Thoracic aorta (tissue), 2 donors: ENCODE measurements at regions not wholly inside any gene's neighbourhood (a gene's known extent, or its start where the extent isn't known, plus 50 kb on each side); places are given as distances from the start of the nearest gene placed in this dataset.

Source experiments
- ATAC-seq: fragments of 150-250 bp; one replicate; pipeline ENCODE4 v1.8.0; 2017; ENCODE audit warnings: low read depth; ENCODE audit not compliant: insufficient number of reproducible peaks, low FRiP score
- DNase-seq: peaks from one replicate; pipeline ENCODE4 v3.0.0-alpha.2; 2020; ENCODE audit warnings: low spot score
- H3K27ac ChIP-seq, 2 donors: fragments of 200-600 bp; sonication (generic); 1 replicate in 1 of 2; 2 replicates in 1 of 2; pipeline ENCODE4 v1.5.1; 2016; ENCODE audit warnings: mild to moderate bottlenecking in 2 of 2, moderate library complexity in 2 of 2
- H3K27me3 ChIP-seq: fragments of 200-600 bp; sonication (generic); replicated peaks from 2 replicates; pipeline ENCODE4 v1.6.0; 2016; ENCODE audit warnings: mild to moderate bottlenecking; ENCODE audit not compliant: insufficient read depth
- H3K36me3 ChIP-seq: fragments of 200-600 bp; sonication (generic); one replicate; pipeline ENCODE4 v1.5.1; 2016
- H3K4me1 ChIP-seq, 2 donors: fragments of 200-600 bp; sonication (generic); 1 replicate in 1 of 2; 2 replicates in 1 of 2; pipeline versions ENCODE4 v1.5.1 to v1.6.0; 2016; ENCODE audit warnings: low read depth in 2 of 2, mild to moderate bottlenecking in 1 of 2; ENCODE audit not compliant: control insufficient read depth in 1 of 2
- H3K4me3 ChIP-seq: fragments of 200-600 bp; sonication (generic); 2 replicates; pipeline ENCODE4 v1.5.1; 2016; ENCODE audit warnings: mild to moderate bottlenecking
- H3K9me3 ChIP-seq: fragments of 200-600 bp; sonication (generic); 2 replicates; pipeline ENCODE4 v1.5.1; 2016
- TF ChIP-seq, protein P1 (sequence below): fragments of 200-600 bp; sonication (generic); IDR thresholded peaks from one replicate; pipeline ENCODE4 v1.5.1; 2019; ENCODE audit warnings: antibody characterized with exemption

- H3K27ac ChIP-seq = no peak overlapping the region
- DNase-seq = no peak
- no peak for ATAC-seq
- no peaks in the 10 kb centered on the region for H3K4me1 ChIP-seq
- no peak overlapping the region for H3K4me3 ChIP-seq
- H3K9me3 ChIP-seq = no peaks in the 10 kb centered on the region
- TF ChIP-seq, protein P1, sequence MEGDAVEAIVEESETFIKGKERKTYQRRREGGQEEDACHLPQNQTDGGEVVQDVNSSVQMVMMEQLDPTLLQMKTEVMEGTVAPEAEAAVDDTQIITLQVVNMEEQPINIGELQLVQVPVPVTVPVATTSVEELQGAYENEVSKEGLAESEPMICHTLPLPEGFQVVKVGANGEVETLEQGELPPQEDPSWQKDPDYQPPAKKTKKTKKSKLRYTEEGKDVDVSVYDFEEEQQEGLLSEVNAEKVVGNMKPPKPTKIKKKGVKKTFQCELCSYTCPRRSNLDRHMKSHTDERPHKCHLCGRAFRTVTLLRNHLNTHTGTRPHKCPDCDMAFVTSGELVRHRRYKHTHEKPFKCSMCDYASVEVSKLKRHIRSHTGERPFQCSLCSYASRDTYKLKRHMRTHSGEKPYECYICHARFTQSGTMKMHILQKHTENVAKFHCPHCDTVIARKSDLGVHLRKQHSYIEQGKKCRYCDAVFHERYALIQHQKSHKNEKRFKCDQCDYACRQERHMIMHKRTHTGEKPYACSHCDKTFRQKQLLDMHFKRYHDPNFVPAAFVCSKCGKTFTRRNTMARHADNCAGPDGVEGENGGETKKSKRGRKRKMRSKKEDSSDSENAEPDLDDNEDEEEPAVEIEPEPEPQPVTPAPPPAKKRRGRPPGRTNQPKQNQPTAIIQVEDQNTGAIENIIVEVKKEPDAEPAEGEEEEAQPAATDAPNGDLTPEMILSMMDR = no peak
- no peaks in the 10 kb centered on the region for H3K27me3 ChIP-seq
- H3K36me3 ChIP-seq = no peaks in the 10 kb centered on the region
Measured at GRCh38 chr3:17972959-17973906, 230.8 kb upstream of the TBC1D5 start.

DNA sequence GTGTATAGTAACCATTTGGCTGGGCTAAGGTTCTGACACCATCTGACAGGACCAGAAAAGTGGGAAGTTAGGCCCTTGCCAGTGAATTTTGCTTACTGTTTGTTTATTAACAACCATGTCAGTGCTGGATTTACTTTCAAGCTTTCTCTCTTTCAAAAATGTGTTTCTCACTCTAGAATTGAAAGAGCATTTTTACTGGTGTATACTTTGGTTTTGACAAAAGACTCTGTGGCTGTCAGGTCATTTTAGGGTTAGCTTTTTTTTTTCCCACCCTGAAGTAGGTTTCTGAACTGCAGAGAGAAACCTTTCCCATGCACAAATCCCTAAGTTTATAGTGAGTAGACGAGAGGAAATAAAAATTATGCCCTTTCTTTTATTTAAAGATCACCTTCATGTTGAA is 230.0 kb upstream of the TBC1D5 start:
- Histone ChIP-seq H3K9me3 (no peaks in the 10 kb centered on the region), H3K36me3 (no peaks in the 10 kb centered on the region), H3K4me3 (no peak overlapping the region), H3K4me1 (no peaks in the 10 kb centered on the region), H3K27me3 (no peaks in the 10 kb centered on the region), H3K27ac (no peak overlapping the region)
- TF ChIP-seq, protein P1 = no peak
- ATAC-seq = no peak
- no peak for DNase-seq

- TF ChIP-seq, protein P1 = no peak
- Histone ChIP-seq H3K9me3 (no peaks in the 10 kb centered on the region), H3K36me3 (no peaks in the 10 kb centered on the region), H3K27ac (no peak overlapping the region), H3K4me1 (no peaks in the 10 kb centered on the region), H3K27me3 (no peaks in the 10 kb centered on the region), H3K4me3 (no peak overlapping the region)
- ATAC-seq (no peak), DNase-seq (no peak)
Measured at GRCh38 chr3:17972030-17972429, 229.6 kb upstream of the TBC1D5 start.

GRCh38 chr3:17969985-17970568 is 227.6 kb upstream of the TBC1D5 start:
- no peaks in the 10 kb centered on the region for H3K27me3 ChIP-seq
- no peak overlapping the region for H3K4me3 ChIP-seq
- H3K36me3 ChIP-seq = no peaks in the 10 kb centered on the region
- ATAC-seq = no peak
- H3K4me1 ChIP-seq = no peaks in the 10 kb centered on the region
- DNase-seq = no peak
- TF ChIP-seq, protein P1 = no peak
- no peak overlapping the region for H3K27ac ChIP-seq
- H3K9me3 ChIP-seq = no peaks in the 10 kb centered on the region

GRCh38 chr3:17969244-17969643 is 226.8 kb upstream of the TBC1D5 start:
- Histone ChIP-seq H3K27me3 (no peaks in the 10 kb centered on the region), H3K9me3 (no peaks in the 10 kb centered on the region), H3K27ac (no peak overlapping the region), H3K4me1 (no peaks in the 10 kb centered on the region), H3K4me3 (no peak overlapping the region), H3K36me3 (no peaks in the 10 kb centered on the region)
- DNase-seq = no peak
- no peak for ATAC-seq
- TF ChIP-seq, protein P1 = no peak
